ENCODE measurements at regions not wholly inside any gene's neighbourhood (a gene's known extent, or its start where the extent isn't known, plus 50 kb on each side); places are given as distances from the start of the nearest gene placed in this dataset.
"Not testable (repeated sequence)": the region's sequence is repeated elsewhere in the genome, so short reads cannot be mapped to it uniquely, and the experiment has no call there.

- FAIRE-seq (no peak), DNase-seq (ENCODE audit: insufficient read length, low spot score) (no peak)
- TF ChIP-seq, protein P1, sequence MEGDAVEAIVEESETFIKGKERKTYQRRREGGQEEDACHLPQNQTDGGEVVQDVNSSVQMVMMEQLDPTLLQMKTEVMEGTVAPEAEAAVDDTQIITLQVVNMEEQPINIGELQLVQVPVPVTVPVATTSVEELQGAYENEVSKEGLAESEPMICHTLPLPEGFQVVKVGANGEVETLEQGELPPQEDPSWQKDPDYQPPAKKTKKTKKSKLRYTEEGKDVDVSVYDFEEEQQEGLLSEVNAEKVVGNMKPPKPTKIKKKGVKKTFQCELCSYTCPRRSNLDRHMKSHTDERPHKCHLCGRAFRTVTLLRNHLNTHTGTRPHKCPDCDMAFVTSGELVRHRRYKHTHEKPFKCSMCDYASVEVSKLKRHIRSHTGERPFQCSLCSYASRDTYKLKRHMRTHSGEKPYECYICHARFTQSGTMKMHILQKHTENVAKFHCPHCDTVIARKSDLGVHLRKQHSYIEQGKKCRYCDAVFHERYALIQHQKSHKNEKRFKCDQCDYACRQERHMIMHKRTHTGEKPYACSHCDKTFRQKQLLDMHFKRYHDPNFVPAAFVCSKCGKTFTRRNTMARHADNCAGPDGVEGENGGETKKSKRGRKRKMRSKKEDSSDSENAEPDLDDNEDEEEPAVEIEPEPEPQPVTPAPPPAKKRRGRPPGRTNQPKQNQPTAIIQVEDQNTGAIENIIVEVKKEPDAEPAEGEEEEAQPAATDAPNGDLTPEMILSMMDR (IDR thresholded peaks at IDR 0.05; ENCODE audit: insufficient read depth, missing control alignments) = no peak
Observed at GRCh38 chr4:57973819-57974218, 863.6 kb upstream of the IGFBP7 start.

- no peak for DNase-seq (ENCODE audit: insufficient read length, low spot score)
- no peak for FAIRE-seq
- TF ChIP-seq, protein P1 (IDR thresholded peaks at IDR 0.05; ENCODE audit: insufficient read depth, missing control alignments) = no peak
Observed at GRCh38 chr4:57971261-57971660, 861.1 kb upstream of the IGFBP7 start.

GRCh38 chr4:57966987-57967760, 857.0 kb upstream of the IGFBP7 start:
- FAIRE-seq (no peak), DNase-seq (ENCODE audit: insufficient read length, low spot score) (no peak)
- TF ChIP-seq, protein P1 (IDR thresholded peaks at IDR 0.05; ENCODE audit: insufficient read depth, missing control alignments) = no peak

- FAIRE-seq; DNase-seq (ENCODE audit: insufficient read length, low spot score): not testable (repeated sequence)
Observed at GRCh38 chr4:57965431-57965830, 855.2 kb upstream of the IGFBP7 start.

- no peak for FAIRE-seq
- TF ChIP-seq, protein P1 (IDR thresholded peaks at IDR 0.05; ENCODE audit: insufficient read depth, missing control alignments) = no peak
- DNase-seq (ENCODE audit: insufficient read length, low spot score) = no peak
Observed at GRCh38 chr4:57945298-57945697, 835.1 kb upstream of the IGFBP7 start.

GRCh38 chr4:57943682-57944081, 833.5 kb upstream of the IGFBP7 start:
- no peak for DNase-seq (ENCODE audit: insufficient read length, low spot score)
- TF ChIP-seq, protein P1 (IDR thresholded peaks at IDR 0.05; ENCODE audit: insufficient read depth, missing control alignments) = no peak
- FAIRE-seq = no peak

- DNase-seq (ENCODE audit: insufficient read length, low spot score); FAIRE-seq: not testable (repeated sequence)
Observed at GRCh38 chr4:57937326-57937725, 827.1 kb upstream of the IGFBP7 start.

- FAIRE-seq = no peak
- DNase-seq (ENCODE audit: insufficient read length, low spot score) = no peak
- TF ChIP-seq, protein P1 (IDR thresholded peaks at IDR 0.05; ENCODE audit: insufficient read depth, missing control alignments) = no peak
Observed at GRCh38 chr4:57926311-57926710, 816.1 kb upstream of the IGFBP7 start.

Data from D721Med (cell line).